ENCODE measurements at regions not wholly inside any gene's neighbourhood (a gene's known extent, or its start where the extent isn't known, plus 50 kb on each side); places are given as distances from the start of the nearest gene placed in this dataset.

DNA sequence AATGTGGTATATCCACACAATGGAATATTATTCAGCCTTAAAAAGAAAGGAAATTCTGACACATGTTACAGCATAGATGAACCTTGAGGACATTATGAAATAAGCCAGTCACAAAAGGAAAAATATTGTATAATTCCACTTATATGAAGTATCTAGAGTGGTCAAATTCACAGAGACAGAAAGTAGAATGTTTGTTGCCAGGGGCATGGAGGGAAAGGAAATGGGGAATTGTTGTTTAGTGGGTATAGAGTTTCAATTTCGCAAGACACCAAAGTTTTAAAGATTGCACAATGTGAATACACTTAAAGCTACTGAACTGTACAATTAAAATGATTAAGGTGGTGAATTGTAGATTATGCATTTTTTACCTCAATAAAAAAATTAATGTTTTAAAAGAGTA, 92.9 kb downstream of the TXNL1 start:
- DNase-seq = no peak

DNA sequence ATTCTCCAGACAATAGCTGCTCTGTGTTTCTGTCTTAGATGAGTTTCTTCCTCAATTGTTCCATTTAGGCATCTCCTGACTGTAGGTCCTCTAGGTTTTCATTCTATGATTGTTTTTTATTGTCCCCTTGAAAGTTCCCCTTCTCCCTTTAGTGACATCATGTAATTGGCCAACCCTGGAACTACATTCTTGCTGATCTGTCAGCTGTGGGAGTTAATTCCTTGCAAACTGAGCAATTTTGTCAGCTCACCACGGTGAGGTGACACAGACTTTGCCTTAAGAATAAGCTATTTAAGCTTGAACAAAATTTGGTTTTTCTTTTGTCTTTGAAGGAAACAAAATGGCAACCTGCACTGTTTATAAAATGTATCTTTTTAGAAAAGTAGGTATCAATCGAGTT, 95.9 kb downstream of the TXNL1 start:
- DNase-seq = no peak

DNA sequence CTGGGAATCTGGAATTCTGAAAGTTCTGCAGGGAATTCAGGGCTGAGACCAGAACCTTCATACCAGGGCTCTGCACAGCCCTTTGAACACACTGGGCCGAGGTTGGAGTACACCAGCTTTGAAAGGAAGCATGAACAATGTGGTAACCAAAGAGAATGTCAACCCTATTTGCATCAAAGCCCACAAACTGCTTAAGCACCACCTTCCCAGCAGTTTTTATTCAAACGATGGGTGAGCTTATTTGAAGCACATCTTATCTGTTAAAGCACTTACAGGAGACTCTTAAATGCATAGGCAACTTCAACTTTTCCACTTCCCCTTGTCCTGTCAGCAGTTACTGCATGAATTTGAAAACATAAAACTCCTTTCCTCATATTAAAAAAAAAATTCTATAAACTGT, 96.6 kb downstream of the TXNL1 start:
- DNase-seq = no peak

DNA sequence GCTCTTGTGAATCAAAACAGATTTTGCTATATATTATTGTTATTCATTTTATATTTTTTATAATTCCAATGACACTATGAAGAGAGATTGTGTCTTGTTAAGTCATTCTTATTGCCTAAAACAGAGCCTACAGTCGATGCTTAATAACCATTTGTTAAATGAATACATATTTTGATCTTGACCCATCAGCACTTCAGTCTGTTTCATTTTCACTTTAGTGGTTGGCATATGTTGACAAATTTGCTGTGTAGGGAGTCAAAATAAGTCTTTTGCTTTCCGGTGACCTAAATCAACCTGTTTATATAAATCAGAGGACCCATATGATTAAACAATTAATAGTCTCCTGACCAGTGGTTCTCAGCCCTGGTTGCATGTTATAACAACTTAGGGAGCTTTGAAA, 97.1 kb downstream of the TXNL1 start:
- no peak for DNase-seq

DNA sequence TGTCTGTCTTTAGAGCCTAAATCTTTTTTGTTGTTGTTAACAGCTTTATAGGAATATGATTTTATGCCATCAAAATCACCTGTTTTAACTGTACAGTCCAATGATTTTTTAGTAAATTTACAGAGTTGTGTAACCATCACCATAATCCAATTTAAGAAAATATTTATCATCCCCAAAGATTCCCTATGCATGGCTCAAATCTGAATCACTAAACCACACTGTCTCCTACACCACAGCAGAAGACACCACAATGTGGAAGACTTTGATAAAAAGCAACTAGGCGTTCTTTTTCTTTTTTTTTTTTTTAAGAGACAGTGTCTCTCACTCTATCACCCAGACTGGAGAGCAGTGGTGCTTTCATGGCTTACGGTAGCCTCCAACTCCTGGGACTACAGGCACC, 99.6 kb downstream of the TXNL1 start:
- DNase-seq = no peak

DNA sequence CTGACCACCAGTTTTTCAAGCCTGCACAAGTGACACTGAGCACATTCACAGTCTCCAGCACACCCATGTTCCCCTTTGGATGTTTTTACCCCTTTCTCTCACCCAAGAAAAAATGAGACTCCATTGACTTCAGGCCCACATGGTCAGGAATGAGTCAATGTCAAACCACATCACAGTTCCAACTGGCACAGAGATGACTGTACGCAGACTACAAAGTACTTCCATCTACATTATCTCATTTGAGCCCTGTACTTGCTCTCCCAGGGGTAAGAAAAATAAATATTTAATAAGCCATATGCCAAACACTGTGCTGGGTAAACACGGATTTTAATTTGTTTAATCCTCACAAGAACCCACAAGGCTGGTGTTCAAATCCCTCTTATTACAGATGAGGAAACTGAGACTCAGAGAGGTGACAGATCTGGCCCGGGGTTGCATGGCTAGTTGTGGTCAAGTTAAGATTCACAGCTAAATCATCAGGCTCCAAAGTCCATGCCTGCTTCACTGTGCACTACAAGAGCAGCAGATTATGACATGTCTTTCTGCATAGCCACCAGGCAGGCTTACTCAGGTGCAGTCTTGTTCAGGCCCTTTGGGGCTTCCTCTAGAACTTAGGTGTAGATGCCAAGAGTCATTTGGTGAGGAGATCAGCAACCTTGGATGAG, 106.1 kb downstream of the TXNL1 start:
- no peak for DNase-seq

DNA sequence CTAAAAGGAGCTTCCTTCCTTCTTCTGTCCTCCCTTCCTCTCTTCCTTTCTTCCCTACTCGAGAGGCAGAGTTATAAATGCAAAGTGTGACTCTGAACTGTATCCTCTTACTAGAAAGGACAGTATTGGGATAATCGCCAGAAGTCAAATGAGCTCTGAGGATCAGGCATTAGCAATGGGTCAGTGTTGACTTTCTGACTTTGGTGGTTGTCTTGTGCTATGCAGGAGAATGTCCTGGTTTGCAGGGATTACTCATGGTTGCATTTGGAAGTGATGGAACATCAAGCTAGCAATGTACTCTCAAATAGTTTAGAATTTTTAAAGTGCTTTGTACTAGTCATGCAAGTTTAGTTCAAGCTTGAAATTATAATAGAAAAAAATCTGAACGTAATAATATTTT, 115.6 kb downstream of the TXNL1 start:
- no peak for DNase-seq

DNA sequence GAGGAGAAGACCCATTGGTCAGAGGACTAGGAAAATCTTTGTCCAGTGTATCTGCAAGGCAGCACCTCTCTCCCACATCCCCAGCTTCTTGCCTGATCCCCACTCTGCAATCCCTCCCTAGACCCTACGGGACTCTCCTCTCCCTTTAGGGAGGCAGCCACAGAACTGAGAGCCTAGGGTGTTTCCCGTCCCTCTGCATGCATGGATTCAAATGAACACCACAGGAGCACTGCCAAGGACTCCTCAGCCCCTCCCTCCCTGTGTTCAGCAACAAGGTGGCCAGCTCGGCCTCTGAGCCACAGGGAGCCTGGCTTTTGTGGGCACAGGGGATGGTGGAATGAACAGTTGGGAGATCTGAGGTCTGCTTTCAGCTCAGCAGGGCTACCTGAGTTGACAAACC, 117.1 kb downstream of the TXNL1 start:
- no peak for DNase-seq

DNA sequence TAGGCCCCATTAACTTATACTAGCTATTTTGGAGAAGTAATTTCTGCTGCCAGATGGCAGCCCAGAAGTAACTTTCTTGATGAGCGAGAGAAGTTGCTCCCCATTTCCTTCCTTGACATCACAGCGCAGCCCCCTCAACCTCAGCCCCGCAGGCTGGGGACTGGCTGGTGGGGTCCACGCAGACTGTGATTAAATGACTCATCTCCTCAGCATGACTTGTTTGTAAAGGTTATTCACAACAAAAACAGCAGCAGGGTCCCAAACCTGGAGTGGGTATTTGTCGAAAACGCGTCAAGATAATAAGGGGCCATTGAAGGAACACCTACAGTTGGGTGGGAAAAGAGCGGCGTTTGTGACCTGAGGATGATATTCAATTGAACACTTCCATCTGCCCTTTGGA, 120.6 kb downstream of the TXNL1 start:
- no peak for DNase-seq

DNA sequence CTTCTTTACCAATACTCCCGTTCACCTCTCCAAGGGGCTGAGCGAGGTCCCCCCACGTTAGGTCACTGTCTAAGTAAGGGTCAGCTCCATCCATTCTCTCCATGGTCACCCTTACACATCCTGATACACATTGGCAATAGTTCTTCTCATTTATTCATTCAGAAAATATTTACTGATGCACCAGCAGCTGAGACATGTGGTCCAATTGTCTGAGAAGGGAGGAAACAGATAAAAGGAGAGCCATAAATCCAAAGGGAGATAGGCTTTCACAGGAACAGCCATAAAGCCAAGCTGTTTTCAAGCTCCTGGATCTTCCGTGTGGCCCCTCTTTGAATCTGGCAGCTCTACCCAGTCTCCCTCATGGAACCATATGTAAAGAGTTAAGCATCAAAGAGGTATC, 121.2 kb downstream of the TXNL1 start:
- DNase-seq = peak; percentile 14

DNA sequence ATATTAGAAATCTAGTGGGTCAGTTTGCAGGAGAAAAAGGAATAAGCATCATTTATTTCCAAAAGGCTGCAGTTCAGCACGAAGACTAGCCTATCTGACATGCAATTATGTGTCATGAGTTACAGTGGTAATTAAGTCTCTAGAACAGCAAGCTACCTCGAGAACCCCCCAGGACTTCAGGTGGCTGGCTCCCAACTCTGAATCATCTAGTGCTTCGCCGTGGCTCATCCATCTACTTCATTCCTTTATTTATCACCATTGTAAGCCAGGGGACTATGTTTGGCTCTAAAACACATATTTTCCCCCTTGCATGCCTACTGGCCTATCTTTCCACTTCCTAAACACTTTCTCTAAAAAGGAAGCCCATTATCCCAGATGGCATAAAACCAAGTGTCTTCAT, 121.6 kb downstream of the TXNL1 start:
- no peak for DNase-seq

DNA sequence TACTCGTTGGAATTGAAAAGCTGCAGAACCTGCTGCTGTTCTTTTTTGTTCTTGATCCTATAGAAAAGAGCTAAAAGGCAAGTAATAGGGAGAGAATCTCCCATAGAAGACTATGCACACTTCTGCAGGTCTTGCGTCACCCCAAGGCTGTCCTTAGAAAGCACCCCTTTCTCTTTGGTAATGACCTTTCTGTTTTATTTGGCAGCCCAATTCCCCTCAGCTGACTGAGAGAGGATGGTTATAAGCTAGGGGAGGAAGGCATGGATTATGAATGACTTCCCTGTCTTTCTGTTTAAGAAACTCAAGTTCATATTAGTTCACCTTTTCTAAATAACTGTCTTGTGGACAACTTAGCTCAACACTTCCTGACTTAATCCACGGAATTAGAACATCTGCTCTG, 122.9 kb downstream of the TXNL1 start:
- DNase-seq = no peak

DNA sequence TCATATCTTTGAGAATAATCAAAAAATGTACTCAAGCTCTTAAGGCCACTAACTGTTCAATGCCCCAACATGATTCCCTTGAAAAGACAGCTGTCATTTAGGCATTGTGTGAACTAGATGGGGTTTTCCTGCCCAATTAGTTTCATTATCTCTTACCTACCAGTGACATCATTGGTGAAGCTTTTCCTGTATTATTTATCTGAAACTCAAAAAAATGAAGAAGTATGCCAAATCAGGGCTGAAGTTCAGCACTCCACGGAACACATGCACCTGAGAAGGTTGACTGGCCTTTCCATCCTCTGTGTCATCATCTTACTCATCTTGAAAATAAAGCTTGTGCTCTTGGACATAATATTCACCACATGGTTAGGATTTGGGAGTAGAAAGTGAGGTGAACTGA, 126.4 kb downstream of the TXNL1 start:
- no peak for DNase-seq

DNA sequence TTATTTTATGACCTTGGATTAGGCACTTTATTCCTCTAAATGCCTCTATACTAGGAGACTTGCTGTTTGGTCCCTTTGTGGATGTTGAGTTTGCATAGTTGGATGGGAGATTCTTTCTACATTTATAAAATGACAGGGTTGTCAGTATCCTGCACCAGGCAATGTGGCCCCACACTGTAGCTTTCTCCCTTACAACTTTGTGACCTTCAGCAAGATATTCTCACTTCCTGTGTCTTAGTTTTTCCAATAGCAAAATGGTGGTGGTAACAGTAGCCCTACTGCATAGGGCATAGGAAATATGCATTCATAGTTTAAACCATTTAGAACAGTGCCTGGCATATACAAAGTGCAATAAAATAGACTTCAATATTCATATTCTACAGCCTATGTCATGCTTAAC, 128.3 kb downstream of the TXNL1 start:
- DNase-seq = no peak

DNA sequence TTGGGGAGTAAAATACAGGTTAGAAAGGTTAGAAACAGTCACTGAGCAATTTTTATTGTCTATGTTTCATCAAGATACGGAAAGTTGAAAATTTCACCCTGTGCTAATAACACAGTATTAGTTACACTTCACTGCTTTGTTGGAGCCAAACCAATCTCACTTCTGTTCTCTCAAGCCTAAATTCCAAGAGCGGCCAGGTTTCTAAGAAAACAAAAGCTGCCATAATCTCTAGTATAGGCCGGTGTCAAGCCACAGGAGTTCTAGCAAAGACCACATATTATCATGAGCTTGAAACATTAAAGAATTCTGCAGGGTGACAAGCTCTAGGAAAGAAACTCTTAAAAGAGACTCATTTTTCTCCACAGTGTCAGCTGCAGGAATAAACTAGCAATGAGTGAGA, 128.7 kb downstream of the TXNL1 start:
- no peak for DNase-seq

DNA sequence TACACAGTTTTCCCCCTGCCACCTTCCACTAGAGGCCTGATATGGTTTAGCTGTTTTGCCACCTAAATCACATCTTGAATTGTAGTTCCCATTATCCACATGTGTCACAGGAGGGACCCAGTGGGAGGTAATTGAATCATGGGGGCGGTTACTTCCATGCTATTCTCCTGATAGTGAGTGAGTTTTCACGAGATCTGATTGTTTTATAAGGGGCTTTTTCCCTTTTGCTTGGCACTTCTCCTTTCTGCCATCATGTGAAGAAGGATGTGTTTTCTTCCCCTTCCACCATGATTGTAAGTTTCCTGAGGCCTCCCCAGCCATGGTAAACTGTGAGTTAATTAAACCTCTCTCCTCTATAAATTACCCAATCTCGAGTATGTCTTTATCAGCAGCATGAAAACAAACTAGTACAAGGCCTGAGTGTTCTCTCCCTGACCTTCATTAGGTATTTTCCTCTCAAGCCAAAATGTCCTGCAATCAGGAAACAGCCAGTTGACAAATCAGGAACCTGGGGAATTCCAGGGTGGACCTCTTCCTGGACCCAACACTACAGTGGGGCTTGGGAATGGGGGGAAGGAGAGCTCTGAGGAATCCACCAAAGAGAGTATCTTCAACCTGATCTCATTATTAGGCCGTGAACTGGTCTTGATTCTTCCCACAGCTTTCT, 129.9 kb downstream of the TXNL1 start:
- DNase-seq = no peak

DNA sequence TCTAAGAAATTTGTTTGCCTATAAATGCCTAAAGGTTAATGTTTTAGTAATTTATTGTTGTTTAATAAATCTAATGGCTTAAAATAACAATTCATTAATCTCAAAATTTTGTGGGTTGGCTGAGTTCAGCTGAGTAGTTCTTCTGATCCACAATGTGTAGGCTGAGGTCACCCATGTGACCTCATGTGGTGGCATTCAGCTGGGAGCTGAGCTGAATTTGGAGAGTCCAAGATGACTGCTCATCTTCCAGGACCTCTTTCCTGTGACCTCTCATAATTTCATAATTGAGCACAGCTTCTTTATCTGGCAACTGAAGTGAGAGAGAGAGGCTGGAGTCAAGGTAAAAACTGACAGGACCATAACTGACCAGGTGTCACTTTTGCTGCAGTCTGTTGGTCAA, 132.4 kb downstream of the TXNL1 start:
- no peak for DNase-seq

DNA sequence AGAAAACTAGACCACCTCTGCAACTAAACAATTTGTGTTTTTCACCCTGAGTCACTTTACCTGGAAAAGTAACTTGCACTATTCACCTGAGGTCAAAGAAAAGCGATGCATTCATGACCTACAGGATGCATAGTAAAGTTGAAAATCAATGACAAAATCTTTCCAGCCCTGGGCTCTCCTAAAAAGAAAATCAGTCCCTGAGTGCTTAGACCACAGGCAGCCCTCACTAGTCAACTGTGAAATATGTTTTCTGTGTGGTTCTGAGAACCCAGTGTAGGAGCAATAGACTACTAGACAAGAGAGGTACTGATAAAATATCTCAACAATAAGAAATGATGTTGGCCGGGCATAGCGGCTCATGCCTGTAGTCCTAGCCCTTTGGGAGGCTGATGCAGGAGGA, 133.1 kb downstream of the TXNL1 start:
- no peak for DNase-seq

DNA sequence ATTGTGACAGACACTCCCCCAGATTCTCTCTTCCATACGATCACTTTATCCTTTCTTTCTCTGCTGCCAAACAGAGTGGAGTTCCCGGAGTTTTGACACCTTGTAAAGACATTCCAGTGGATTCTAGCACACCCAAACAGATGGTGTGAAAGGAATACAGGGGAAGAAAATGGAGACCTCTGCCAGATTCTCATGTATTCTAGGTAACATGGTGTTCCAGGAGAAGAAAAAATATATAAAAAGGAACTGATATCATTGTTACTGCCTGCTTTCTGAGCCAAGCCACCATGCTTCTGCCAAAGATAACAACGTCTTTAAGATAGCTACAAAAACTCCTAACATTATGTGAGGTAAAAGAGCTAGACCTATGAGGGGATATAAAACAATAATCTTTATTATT, 136.5 kb downstream of the TXNL1 start:
- DNase-seq = no peak

DNA sequence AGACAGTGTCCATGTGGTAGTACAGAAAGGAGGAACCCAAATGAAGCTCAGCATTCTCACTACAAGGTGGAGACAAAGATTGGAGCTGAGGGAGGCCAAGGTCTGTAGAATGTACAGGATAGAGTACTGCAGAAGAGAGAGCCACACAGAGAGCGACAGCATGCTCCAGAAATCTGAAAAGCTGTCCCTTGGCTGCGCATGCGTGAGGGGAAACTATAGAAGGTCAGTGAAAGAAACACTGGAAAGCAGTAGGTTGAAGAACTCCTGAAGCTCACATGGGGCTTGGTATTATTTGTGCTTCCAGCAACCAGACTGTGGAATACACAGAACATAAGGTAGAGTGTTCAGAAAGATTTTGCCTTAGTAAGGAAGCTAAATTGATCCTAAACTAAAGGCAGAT, 142.5 kb downstream of the TXNL1 start:
- DNase-seq = no peak

DNA sequence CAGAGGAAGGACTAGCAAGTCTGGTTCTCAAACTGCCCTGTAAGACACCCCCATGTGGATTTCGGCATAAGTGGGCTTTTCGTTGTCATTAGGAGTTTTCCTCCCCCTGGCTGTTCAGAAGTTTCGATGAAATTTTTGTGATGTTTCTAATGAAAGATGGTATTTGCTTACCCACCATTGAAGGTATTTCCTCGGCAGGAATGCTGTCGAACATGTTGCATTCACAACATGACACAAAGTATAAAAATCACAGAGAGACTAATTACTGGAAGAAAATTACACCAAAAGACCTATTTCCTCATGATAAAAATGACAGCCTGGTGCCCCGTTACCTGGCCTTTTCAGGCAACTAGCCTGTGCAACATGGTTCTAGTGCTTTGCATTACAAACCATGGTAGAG, 144.9 kb downstream of the TXNL1 start:
- DNase-seq = no peak

DNA sequence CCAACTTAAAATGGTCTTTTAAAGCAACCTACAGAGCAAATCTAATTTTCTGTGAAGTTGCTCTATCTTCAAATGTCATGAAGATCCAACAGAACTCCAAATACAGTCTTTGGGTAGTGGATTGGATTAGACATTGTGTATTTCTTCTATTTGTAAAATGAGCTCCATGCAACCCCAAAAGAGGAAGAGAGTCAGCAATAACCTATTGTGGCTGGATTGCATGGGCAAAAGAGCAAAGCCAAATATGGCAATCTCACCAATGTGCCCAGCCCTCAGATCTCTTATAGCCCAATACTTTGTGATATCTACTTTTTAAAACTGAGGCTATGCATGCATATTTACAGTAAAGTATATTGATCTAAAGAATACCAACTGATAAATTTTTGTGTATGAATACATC, 146.3 kb downstream of the TXNL1 start:
- no peak for DNase-seq

DNA sequence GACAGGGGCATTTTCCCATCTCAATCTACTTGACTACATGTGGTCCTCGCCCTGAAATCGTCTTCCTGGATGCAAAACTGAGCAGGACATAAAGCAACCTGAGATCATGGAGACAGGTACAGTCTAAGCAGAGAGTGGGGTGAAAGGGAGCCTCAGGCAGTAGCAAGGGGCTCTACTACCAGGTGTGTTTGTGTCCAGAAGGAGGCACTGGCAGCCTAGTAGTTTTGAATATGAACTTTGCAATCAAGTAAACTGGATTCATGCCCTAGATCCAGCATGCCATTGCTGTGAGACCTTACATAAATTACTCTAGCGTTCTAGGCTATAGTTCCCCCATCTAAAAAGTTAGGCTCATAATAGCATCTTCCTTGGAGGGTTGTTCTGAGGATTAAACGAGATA, 147.4 kb downstream of the TXNL1 start:
- DNase-seq = no peak

DNA sequence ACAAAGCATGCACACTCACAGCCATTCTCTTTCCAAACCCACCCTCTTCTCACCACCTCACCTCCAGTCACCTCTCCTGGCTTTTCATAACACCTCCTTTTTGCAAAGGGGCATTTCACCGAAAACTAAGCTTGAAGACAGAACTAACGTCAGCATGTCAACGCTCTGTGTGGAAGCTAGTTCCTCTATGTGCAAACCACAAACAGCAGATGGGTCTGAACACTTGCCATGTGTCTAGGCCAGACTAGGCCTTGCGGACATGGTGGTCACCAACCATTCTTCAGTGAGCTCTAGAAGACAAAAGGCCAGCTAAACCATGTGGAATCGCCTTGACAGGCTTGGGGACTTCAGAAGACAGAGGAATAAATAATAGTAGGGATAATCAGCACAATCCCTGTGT, 148.5 kb downstream of the TXNL1 start:
- DNase-seq = no peak

DNA sequence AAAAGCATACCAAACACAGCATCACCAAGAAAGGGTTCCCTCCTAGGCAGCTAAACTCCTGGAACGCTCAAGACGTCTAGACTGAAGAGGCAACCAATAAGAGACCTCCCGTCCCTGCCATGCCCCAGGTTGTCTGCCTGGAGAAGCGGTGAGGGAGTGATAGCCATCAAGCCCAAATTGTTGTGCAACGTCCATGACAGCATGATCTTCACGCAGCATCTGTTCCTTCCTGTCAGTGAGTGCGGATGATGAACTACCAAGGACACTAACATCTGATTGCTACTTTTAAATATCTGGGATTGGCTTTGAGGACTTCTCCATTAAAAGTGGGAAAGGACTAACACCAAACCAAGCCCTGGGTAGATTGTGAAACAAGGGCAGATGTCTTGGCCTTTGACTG, 149.7 kb downstream of the TXNL1 start:
- no peak for DNase-seq
